SIG-M5 treated with dmso at 0.1 percent for 504 hours (cell line): ENCODE measurements at regions not wholly inside any gene's neighbourhood (a gene's known extent, or its start where the extent isn't known, plus 50 kb on each side); places are given as distances from the start of the nearest gene placed in this dataset.

Experiments
- DNase-seq: peaks from one replicate; lab custom pipeline; 2025; ENCODE audit not compliant: unreplicated experiment; lab: John Stamatoyannopoulos, UW

GRCh38 chr2:37471104-37471503, 126.7 kb downstream of the QPCT start:
- DNase-seq: no peak

- DNase-seq: peak; percentile 47
These were observed 127.6 kb downstream of the QPCT start for GRCh38 chr2:37471994-37472393.

GRCh38 chr2:37472959-37473358, 128.5 kb downstream of the QPCT start:
- DNase-seq: no peak

GRCh38 chr2:37476411-37476810, 132.0 kb downstream of the QPCT start:
- DNase-seq: no peak

GRCh38 chr2:37477921-37478320, 133.5 kb downstream of the QPCT start:
- no peak for DNase-seq

GRCh38 chr2:37481244-37481643, 136.8 kb downstream of the QPCT start:
- no peak for DNase-seq

GRCh38 chr2:37489041-37489456, 144.6 kb downstream of the QPCT start:
- no peak for DNase-seq

- no peak for DNase-seq
These were observed 145.1 kb downstream of the QPCT start for GRCh38 chr2:37489536-37489935.

- DNase-seq: no peak
These were observed 149.0 kb downstream of the QPCT start for GRCh38 chr2:37493425-37493824.

- DNase-seq: no peak
These were observed 154.7 kb downstream of the QPCT start for GRCh38 chr2:37499113-37499512.

GRCh38 chr2:37500031-37500430, 155.6 kb downstream of the QPCT start:
- no peak for DNase-seq

GRCh38 chr2:37501113-37501512, 156.7 kb downstream of the QPCT start:
- no peak for DNase-seq

GRCh38 chr2:37506407-37507050, 162.1 kb downstream of the QPCT start:
- DNase-seq: no peak

- no peak for DNase-seq
These were observed 162.6 kb downstream of the QPCT start for GRCh38 chr2:37507051-37507410.

GRCh38 chr2:37507703-37508102, 163.3 kb downstream of the QPCT start:
- no peak for DNase-seq

- no peak for DNase-seq
These were observed 158.5 kb downstream of the CDC42EP3 start for GRCh38 chr2:37512971-37513370.

- DNase-seq: peak; percentile 91
These were observed 147.6 kb downstream of the CDC42EP3 start for GRCh38 chr2:37523814-37524362.

- no peak for DNase-seq
These were observed 145.1 kb downstream of the CDC42EP3 start for GRCh38 chr2:37526323-37526722.

GRCh38 chr2:37526856-37527255, 144.6 kb downstream of the CDC42EP3 start:
- DNase-seq: no peak

- no peak for DNase-seq
These were observed 144.1 kb downstream of the CDC42EP3 start for GRCh38 chr2:37527361-37527760.

GRCh38 chr2:37529830-37530415, 141.5 kb downstream of the CDC42EP3 start:
- no peak for DNase-seq

GRCh38 chr2:37532503-37532902, 138.9 kb downstream of the CDC42EP3 start:
- DNase-seq: no peak

- DNase-seq: no peak
These were observed 134.1 kb downstream of the CDC42EP3 start for GRCh38 chr2:37537316-37537715.
